GM18858 (cell line): ENCODE measurements at regions not wholly inside any gene's neighbourhood (a gene's known extent, or its start where the extent isn't known, plus 50 kb on each side); places are given as distances from the start of the nearest gene placed in this dataset.
"Not testable (repeated sequence)": the region's sequence is repeated elsewhere in the genome, so short reads cannot be mapped to it uniquely, and the experiment has no call there.

ENCODE experiments used
- ATAC-seq: cut with Tn5 transposase; IDR thresholded peaks from one replicate; pipeline ENCODE4 v1.9.1; 2021; ENCODE audit not compliant: unreplicated experiment

GRCh38 chr1:198416296-198416695 is 124.2 kb downstream of the ATP6V1G3 start:
- no peak for ATAC-seq

- ATAC-seq, result no peak
Observed at GRCh38 chr1:198411240-198411639, 129.2 kb downstream of the ATP6V1G3 start.

GRCh38 chr1:198408716-198409115 is 131.8 kb downstream of the ATP6V1G3 start:
- ATAC-seq, result no peak

DNA sequence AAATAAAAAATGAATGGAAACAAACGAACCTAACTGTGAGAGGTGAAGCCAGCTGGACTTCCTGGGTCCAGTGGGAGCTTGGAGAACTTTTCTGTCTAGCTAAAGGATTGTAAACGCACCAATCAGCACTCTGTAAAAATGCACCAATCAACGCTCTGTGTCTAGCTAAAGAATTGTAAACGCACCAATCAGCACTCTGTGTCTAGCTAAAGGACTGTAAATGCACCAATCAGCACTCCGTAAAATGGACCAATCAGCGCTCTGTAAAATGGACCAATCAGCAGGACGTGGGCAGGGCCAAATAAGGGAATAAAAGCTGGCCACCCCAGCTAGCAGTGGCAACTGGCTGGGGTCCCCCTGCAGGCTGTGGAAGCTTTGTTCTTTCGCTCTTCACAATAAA is 135.8 kb downstream of the ATP6V1G3 start:
- ATAC-seq, result not testable (repeated sequence)

- no peak for ATAC-seq
Observed at GRCh38 chr1:198400063-198400462, 140.4 kb downstream of the ATP6V1G3 start.

GRCh38 chr1:198399452-198399851 is 141.0 kb downstream of the ATP6V1G3 start:
- no peak for ATAC-seq

- no peak for ATAC-seq
Observed at GRCh38 chr1:198397208-198397808, 143.2 kb downstream of the ATP6V1G3 start.

- ATAC-seq, result no peak
Observed at GRCh38 chr1:198391393-198392020, 149.0 kb downstream of the ATP6V1G3 start.

- no peak for ATAC-seq
Observed at GRCh38 chr1:198387587-198387986, 152.9 kb downstream of the ATP6V1G3 start.

- no peak for ATAC-seq
Observed at GRCh38 chr1:198380275-198380674, 160.2 kb downstream of the ATP6V1G3 start.

DNA sequence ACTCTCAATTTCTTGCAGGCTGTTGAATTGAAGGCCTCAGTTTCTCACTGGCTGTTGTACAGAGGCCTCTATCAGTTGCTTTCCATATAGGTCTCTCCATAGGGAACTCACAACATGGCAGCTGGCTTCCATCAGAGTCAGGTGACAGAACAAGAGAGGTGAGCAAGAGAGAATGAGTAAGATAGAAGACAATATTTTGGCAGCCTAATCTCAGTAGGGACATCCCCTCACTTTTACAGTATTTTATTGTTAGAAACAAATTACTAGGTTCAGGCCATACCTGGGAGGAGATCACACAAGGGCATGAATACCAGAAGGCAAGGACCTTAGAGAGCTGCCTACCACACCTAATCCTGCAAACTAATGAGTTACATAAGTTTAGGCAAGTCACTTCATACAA is 162.8 kb downstream of the ATP6V1G3 start:
- no peak for ATAC-seq

DNA sequence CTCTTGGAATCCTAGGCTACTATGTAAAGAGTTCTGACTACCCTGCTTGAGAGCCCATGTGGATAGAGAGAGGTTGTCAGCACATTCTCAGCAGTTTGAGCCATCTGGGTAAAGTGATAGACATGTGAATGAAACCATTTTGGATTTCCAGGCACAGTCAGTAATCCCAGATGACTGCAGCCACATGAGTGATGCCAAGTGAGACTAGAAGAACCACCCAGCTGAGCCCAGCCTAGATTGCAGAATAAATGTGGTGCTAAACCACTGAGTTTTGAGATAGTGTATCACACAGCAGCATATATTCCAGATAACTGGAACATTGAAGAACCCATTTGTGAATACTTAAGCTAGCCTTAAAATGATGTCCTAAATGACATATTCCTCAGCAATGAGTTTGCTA is 166.2 kb downstream of the ATP6V1G3 start:
- ATAC-seq, result no peak

- no peak for ATAC-seq
Observed at GRCh38 chr1:198373376-198373775, 167.1 kb downstream of the ATP6V1G3 start.
